GM12891 (cell line): ENCODE measurements at regions not wholly inside any gene's neighbourhood (a gene's known extent, or its start where the extent isn't known, plus 50 kb on each side); places are given as distances from the start of the nearest gene placed in this dataset.

Source experiments
- POLR2A ChIP-seq: IDR thresholded peaks from 2 replicates; pipeline ENCODE4 v1.6.1; 2011; ENCODE audit warnings: low read depth, low read length, control low read depth
- POLR2AphosphoS5 ChIP-seq: IDR thresholded peaks from 2 replicates; pipeline ENCODE4 v1.6.1; 2011; ENCODE audit warnings: low read depth, low read length, control low read depth
- TAF1 ChIP-seq: IDR thresholded peaks from 2 replicates; pipeline ENCODE4 v1.6.1; 2011; ENCODE audit warnings: low read depth, low read length, control low read depth

- TF ChIP-seq TAF1 (no peak), POLR2A (no peak), POLR2AphosphoS5 (no peak)
These were observed 445.5 kb upstream of the SPANXN1 start for GRCh38 chrX:144801786-144802185.
